ENCODE measurements at regions not wholly inside any gene's neighbourhood (a gene's known extent, or its start where the extent isn't known, plus 50 kb on each side); places are given as distances from the start of the nearest gene placed in this dataset.

GRCh38 chr13:40271271-40271885 is 395.1 kb downstream of the FOXO1 start:
- ChIA-PET RAD21 (ENCODE audit: unreplicated experiment) (no interaction called here), CTCF (no interaction called here), POLR2A (no interaction called here), SMC1A (ENCODE audit: uncharacterized antibody, unreplicated experiment) (no interaction called here)
- Histone ChIP-seq H3K79me2 (ENCODE audit: control insufficient read depth, insufficient read depth, low read length) (no peaks in the 10 kb centered on the region), H3K27me3 (replicated peaks in 1 of 2; ENCODE audit: control insufficient read depth in 2 of 2, insufficient read depth in 2 of 2, low read length in 1 of 2) (peaks cover 0 to 3% of the 10 kb centered on the region in 2 experiments; a peak in 2 of 4 replicates), H3K27ac (ENCODE audit: control insufficient read depth, insufficient read depth) (no peak overlapping the region), H3K4me2 (ENCODE audit: control insufficient read depth, insufficient read depth) (no peak overlapping the region), H3K4me3 (no peak overlapping the region), H3K36me3 (ENCODE audit: control insufficient read depth in 2 of 2, insufficient read depth in 2 of 2, low read length in 1 of 2) (no peaks in the 10 kb centered on the region), H3K9me3 (replicated peaks; ENCODE audit: control insufficient read depth, insufficient read depth, low read length) (no peaks in the 10 kb centered on the region), H2AFZ (ENCODE audit: control insufficient read depth, low read depth, low read length) (no peak overlapping the region), H3K9ac (ENCODE audit: control insufficient read depth, insufficient read depth, low read length) (no peak overlapping the region), H4K20me1 (ENCODE audit: control insufficient read depth, insufficient read depth) (no peaks in the 10 kb centered on the region), H3K4me1 (ENCODE audit: control insufficient read depth, insufficient read depth, low read length) (peaks cover 5% of the 10 kb centered on the region; the same call in 1 of the 2 replicates)
- 51% methylated on average over 6 of the region's 7 CpGs for WGBS (ENCODE audit: insufficient coverage, insufficient replicate concordance, low lambda C conversion rate, missing lambda C conversion rate)
- DNase-seq (ENCODE audit: low read depth, low spot score) = no peak
- no TSS peak for BruUV-seq (replicated peaks)
- intact Hi-C loops (cut with micrococcal nuclease; ENCODE audit: unreplicated experiment) (no loop called here), in situ Hi-C loops (cut with MboI) (no loop called here)
- TF ChIP-seq ZNF622 (IDR thresholded peaks at IDR 0.05) = no peak
- no peak for TF ChIP-seq USF2 (IDR thresholded peaks at IDR 0.05; ENCODE audit: borderline replicate concordance, low read depth, low read length)
- no peak for TF ChIP-seq NFXL1 (IDR thresholded peaks at IDR 0.05; ENCODE audit: borderline replicate concordance)
- no peak for TF ChIP-seq CEBPB (IDR thresholded peaks at IDR 0.05; ENCODE audit: borderline replicate concordance in 1 of 2, low read depth in 2 of 2, low read length in 2 of 2)
- TF ChIP-seq HSF1 (IDR thresholded peaks at IDR 0.05; ENCODE audit: low read depth, low read length) = no peak
- TF ChIP-seq ZSCAN29 (IDR thresholded peaks at IDR 0.05) = no peak
- TF ChIP-seq MLLT1 (IDR thresholded peaks at IDR 0.05) = no peak
- TF ChIP-seq BACH1 (IDR thresholded peaks at IDR 0.05; ENCODE audit: borderline replicate concordance) = no peak
- no peak for TF ChIP-seq YY1 (IDR thresholded peaks at IDR 0.05; ENCODE audit: low read depth, low read length)
- ATAC-seq = no peak
- FAIRE-seq = no peak
